ENCODE measurements at regions not wholly inside any gene's neighbourhood (a gene's known extent, or its start where the extent isn't known, plus 50 kb on each side); places are given as distances from the start of the nearest gene placed in this dataset.

- Mint-ChIP-seq H3K4me1 (no peaks in the 10 kb centered on the region), H3K27me3 (no peaks in the 10 kb centered on the region), H3K9me3 (ENCODE audit: insufficient read depth) (no peaks in the 10 kb centered on the region), H3K4me3 (no peak overlapping the region), H3K27ac (no peak overlapping the region)
- ChIA-PET CTCF (interaction anchor here (1.8 kb wide), 1 partner anchor 10 kb away, joined by 4 read pairs; no protein-coding TSS in a partner anchor), POLR2A (no interaction called here)
- no peak overlapping the region for H2AFZ ChIP-seq (ENCODE audit: insufficient read depth, low read depth, low read length, poor library complexity, severe bottlenecking)
- no peaks in the 10 kb centered on the region for H3K4me1 ChIP-seq (ENCODE audit: control insufficient read depth in 2 of 2, insufficient read depth in 2 of 2, low read length in 2 of 2)
- H3K79me2 ChIP-seq (ENCODE audit: control insufficient read depth, insufficient read depth, low read length): no peaks in the 10 kb centered on the region
- H3K27me3 ChIP-seq (replicated peaks in 1 of 4; ENCODE audit: control extremely low read depth in 1 of 4, control insufficient read depth in 3 of 4, insufficient read depth in 4 of 4, low read length in 3 of 4): no peaks in the 10 kb centered on the region
- H3K4me3 ChIP-seq (ENCODE audit: control extremely low read depth in 1 of 5, extremely low read depth in 1 of 5, insufficient read depth in 1 of 5, low read depth in 2 of 5, low read length in 4 of 5): no peak overlapping the region
- no peak for ATAC-seq (ENCODE audit: low read depth)
- H4K20me1 ChIP-seq (ENCODE audit: control insufficient read depth, insufficient read depth, low read length, poor library complexity, severe bottlenecking): no peaks in the 10 kb centered on the region
- TF ChIP-seq EZH2 (IDR thresholded peaks at IDR 0.05; ENCODE audit: borderline replicate concordance, insufficient read depth, low read depth, low read length, poor library complexity, severe bottlenecking) (no peak), CTCF (IDR thresholded peaks at IDR 0.05) (no peak)
- H3K9ac ChIP-seq (ENCODE audit: low read length): no peak overlapping the region
- H3K27ac ChIP-seq (ENCODE audit: low read length in 2 of 2): no peak overlapping the region
- no peaks in the 10 kb centered on the region for H3K36me3 ChIP-seq (replicated peaks in 1 of 2; ENCODE audit: control extremely low read depth in 1 of 2, control insufficient read depth in 1 of 2, extremely low read depth in 1 of 2, insufficient read depth in 2 of 2, low read length in 1 of 2)
- no peak overlapping the region for H3K4me2 ChIP-seq (replicated peaks; ENCODE audit: low read depth, low read length, poor library complexity, severe bottlenecking)
- intact Hi-C loops (cut with micrococcal nuclease): no loop called here
- no CpG with 5 or more reads among the region's 1 CpG for WGBS (ENCODE audit: insufficient coverage)
- H3K9me3 ChIP-seq (ENCODE audit: control extremely low read depth in 1 of 3, control insufficient read depth in 2 of 3, insufficient read depth in 1 of 3, low read length in 2 of 3): no peaks in the 10 kb centered on the region
- no peak for DNase-seq
Observed at GRCh38 chr7:33751443-33751842, 153.9 kb upstream of the BMPER start.

GRCh38 chr7:33753881-33754525 lies 151.3 kb upstream of the BMPER start:
- Histone ChIP-seq H3K79me2 (ENCODE audit: control insufficient read depth, insufficient read depth, low read length) (no peaks in the 10 kb centered on the region), H3K4me1 (ENCODE audit: control insufficient read depth in 2 of 2, insufficient read depth in 2 of 2, low read length in 2 of 2) (no peaks in the 10 kb centered on the region), H3K27me3 (replicated peaks in 1 of 4; ENCODE audit: control extremely low read depth in 1 of 4, control insufficient read depth in 3 of 4, insufficient read depth in 4 of 4, low read length in 3 of 4) (no peaks in the 10 kb centered on the region), H3K9me3 (ENCODE audit: control extremely low read depth in 1 of 3, control insufficient read depth in 2 of 3, insufficient read depth in 1 of 3, low read length in 2 of 3) (no peaks in the 10 kb centered on the region), H3K27ac (ENCODE audit: low read length in 2 of 2) (no peak overlapping the region), H3K4me3 (ENCODE audit: control extremely low read depth in 1 of 5, extremely low read depth in 1 of 5, insufficient read depth in 1 of 5, low read depth in 2 of 5, low read length in 4 of 5) (no peak overlapping the region), H2AFZ (ENCODE audit: insufficient read depth, low read depth, low read length, poor library complexity, severe bottlenecking) (no peak overlapping the region), H3K36me3 (replicated peaks in 1 of 2; ENCODE audit: control extremely low read depth in 1 of 2, control insufficient read depth in 1 of 2, extremely low read depth in 1 of 2, insufficient read depth in 2 of 2, low read length in 1 of 2) (no peaks in the 10 kb centered on the region), H4K20me1 (ENCODE audit: control insufficient read depth, insufficient read depth, low read length, poor library complexity, severe bottlenecking) (no peaks in the 10 kb centered on the region), H3K9ac (ENCODE audit: low read length) (no peak overlapping the region), H3K4me2 (replicated peaks; ENCODE audit: low read depth, low read length, poor library complexity, severe bottlenecking) (no peak overlapping the region)
- ATAC-seq (ENCODE audit: low read depth) (no peak), DNase-seq (no peak)
- intact Hi-C loops (cut with micrococcal nuclease): no loop called here
- WGBS (ENCODE audit: insufficient coverage): 67% methylated on average over 1 of the region's 6 CpGs
- no peaks in the 10 kb centered on the region for H3K9me3 Mint-ChIP-seq (ENCODE audit: insufficient read depth)
- peaks cover 3% of the 10 kb centered on the region for H3K27me3 Mint-ChIP-seq
- H3K4me1 Mint-ChIP-seq: no peaks in the 10 kb centered on the region
- TF ChIP-seq EZH2 (IDR thresholded peaks at IDR 0.05; ENCODE audit: borderline replicate concordance, insufficient read depth, low read depth, low read length, poor library complexity, severe bottlenecking) (no peak), CTCF (IDR thresholded peaks at IDR 0.05) (no peak)
- ChIA-PET POLR2A (no interaction called here), CTCF (no interaction called here)
- no peak overlapping the region for H3K27ac Mint-ChIP-seq
- H3K4me3 Mint-ChIP-seq: no peak overlapping the region
